IMR-90 (cell line): ENCODE measurements at regions not wholly inside any gene's neighbourhood (a gene's known extent, or its start where the extent isn't known, plus 50 kb on each side); places are given as distances from the start of the nearest gene placed in this dataset.

ENCODE experiments used
- ATAC-seq: fragments of 200-7000 bp; cut with Tn5 transposase; 2 replicates; pipeline ENCODE4 v1.9.1; 2020; ENCODE audit warnings: low read depth, mild to moderate bottlenecking, moderate library complexity
- BruUV-seq: library from RNA; stranded (reverse); fragments of 400-500 nt; replicated peaks from 2 replicates; lab custom pipeline; 2021; lab: Mats Ljungman, UMichigan
- CTCF ChIA-PET: fragments of 300-600 bp; formaldehyde crosslinking; extraction: SDS; loops from one replicate; lab custom pipeline; 2021; ENCODE audit warnings: antibody characterized with exemption; lab: Yijun Ruan, JAX
- POLR2A ChIA-PET: fragments of 300-600 bp; sonication (Branson Sonifier 250); formaldehyde crosslinking; loops from one replicate; lab custom pipeline; 2022; ENCODE audit warnings: antibody characterized with exemption; ENCODE audit not compliant: unreplicated experiment; lab: Charles Lee
- DNase-seq: peaks from one replicate; pipeline ENCODE4 v3.0.0; 2013
- H2AFZ ChIP-seq: replicated peaks from 2 replicates; pipeline ENCODE3; 2013; ENCODE audit warnings: low read length, mild to moderate bottlenecking; ENCODE audit not compliant: poor library complexity
- H2AK5ac ChIP-seq: 2 replicates; pipeline ENCODE4 v1.6.1; 2013; ENCODE audit warnings: low read depth, low read length, inconsistent platforms
- H2AK9ac ChIP-seq: replicated peaks from 2 replicates; pipeline ENCODE3; 2013; ENCODE audit warnings: mild to moderate bottlenecking, low read depth, low read length, moderate library complexity; ENCODE audit not compliant: poor library complexity
- H2BK120ac ChIP-seq: 2 replicates; pipeline ENCODE4 v1.6.1; 2013; ENCODE audit warnings: low read depth, low read length, inconsistent platforms
- H2BK15ac ChIP-seq: 3 replicates; pipeline ENCODE4 v1.6.1; 2013; ENCODE audit warnings: low read depth, low read length, inconsistent platforms
- H2BK20ac ChIP-seq: 2 replicates; pipeline ENCODE4 v1.6.1; 2013; ENCODE audit warnings: low read depth, mild to moderate bottlenecking, inconsistent platforms, low read length, moderate library complexity
- H2BK5ac ChIP-seq: 2 replicates; pipeline ENCODE4 v1.6.1; 2013; ENCODE audit warnings: mild to moderate bottlenecking, low read depth, low read length, inconsistent platforms; ENCODE audit not compliant: poor library complexity, severe bottlenecking
- H3K14ac ChIP-seq: replicated peaks from 2 replicates; pipeline ENCODE4 v1.6.1; 2013; ENCODE audit warnings: low read depth, low read length, inconsistent platforms
- H3K18ac ChIP-seq: 2 replicates; pipeline ENCODE4 v1.6.1; 2013; ENCODE audit warnings: low read depth, low read length, control low read depth
- H3K23ac ChIP-seq: 2 replicates; pipeline ENCODE4 v1.6.1; 2013; ENCODE audit warnings: low read depth, low read length, inconsistent platforms
- H3K27ac ChIP-seq: 2 replicates; pipeline ENCODE4 v1.5.1; 2013; ENCODE audit warnings: mild to moderate bottlenecking, control low read depth, low read length; ENCODE audit not compliant: insufficient read depth
- H3K27me3 ChIP-seq: 2 replicates; pipeline ENCODE4 v1.6.1; 2013; ENCODE audit warnings: low read length; ENCODE audit not compliant: control insufficient read depth, insufficient read depth
- H3K36me3 ChIP-seq: 2 replicates; pipeline ENCODE4 v1.6.1; 2013; ENCODE audit warnings: low read length, mixed read lengths; ENCODE audit not compliant: control insufficient read depth, insufficient read depth
- H3K4ac ChIP-seq: 2 replicates; pipeline ENCODE4 v1.6.1; 2013; ENCODE audit warnings: low read depth, low read length, inconsistent platforms
- H3K4me1 ChIP-seq: 2 replicates; pipeline ENCODE4 v1.6.1; 2013; ENCODE audit warnings: low read length, mixed read lengths; ENCODE audit not compliant: control insufficient read depth, insufficient read depth
- H3K4me2 ChIP-seq: 2 replicates; pipeline ENCODE4 v1.6.1; 2013; ENCODE audit warnings: low read depth, mild to moderate bottlenecking, control low read depth, low read length, moderate library complexity
- H3K4me3 ChIP-seq: 2 replicates; pipeline ENCODE4 v1.5.1; 2013; ENCODE audit warnings: low read depth, mild to moderate bottlenecking, control low read depth, low read length, moderate library complexity; ENCODE audit not compliant: insufficient read depth
- H3K56ac ChIP-seq: 2 replicates; pipeline ENCODE4 v1.6.1; 2013; ENCODE audit warnings: low read length, inconsistent platforms; ENCODE audit not compliant: insufficient read depth; ENCODE audit errors: extremely low read depth
- H3K79me1 ChIP-seq, 2 experiments: 2 replicates each; pipeline ENCODE4 v1.6.1; 2013; ENCODE audit warnings: low read length in 2 of 2, inconsistent platforms in 1 of 2, low read depth in 1 of 2
- H3K9ac ChIP-seq: 2 replicates; pipeline ENCODE4 v1.6.1; 2013; ENCODE audit warnings: low read depth, low read length, control low read depth
- H3K9me1 ChIP-seq: 2 replicates; pipeline ENCODE4 v1.6.1; 2013; ENCODE audit warnings: low read length, inconsistent platforms; ENCODE audit not compliant: insufficient read depth
- H3K9me3 ChIP-seq: 2 replicates; pipeline ENCODE4 v1.6.1; 2013; ENCODE audit warnings: low read length; ENCODE audit not compliant: control insufficient read depth, insufficient read depth
- H4K20me1 ChIP-seq: 2 replicates; pipeline ENCODE4 v1.6.1; 2013; ENCODE audit warnings: low read length, inconsistent platforms; ENCODE audit not compliant: insufficient read depth
- H4K5ac ChIP-seq: 2 replicates; pipeline ENCODE4 v1.6.1; 2013; ENCODE audit warnings: mild to moderate bottlenecking, low read depth, low read length, control low read depth
- H4K8ac ChIP-seq, 2 experiments: 2 replicates each; pipeline ENCODE4 v1.6.1; 2013; ENCODE audit warnings: low read depth in 2 of 2, low read length in 2 of 2, control low read depth in 1 of 2, inconsistent platforms in 1 of 2
- H4K91ac ChIP-seq: 2 replicates; pipeline ENCODE4 v1.6.1; 2013; ENCODE audit warnings: low read depth, low read length, inconsistent platforms; ENCODE audit not compliant: insufficient read depth
- BHLHE40 ChIP-seq: fragments of 150-350 bp; IDR thresholded peaks from 2 replicates; pipeline ENCODE4 v1.6.1; 2016; ENCODE audit warnings: mild to moderate bottlenecking, low read depth, low read length
- CEBPB ChIP-seq: IDR thresholded peaks from 2 replicates; pipeline ENCODE4 v1.6.1; 2012; ENCODE audit warnings: low read depth, low read length, improper control_type of control experiment
- CHD1 ChIP-seq: IDR thresholded peaks from 2 replicates; pipeline ENCODE4 v1.6.1; 2012; ENCODE audit warnings: low read depth, low read length, improper control_type of control experiment
- CTCF ChIP-seq: conservative IDR thresholded peaks from 2 replicates; pipeline ENCODE4 v1.5.1; 2012; ENCODE audit warnings: mild to moderate bottlenecking, low read depth, low read length, improper control_type of control experiment
- ELK1 ChIP-seq: fragments of 150-350 bp; IDR thresholded peaks from 2 replicates; pipeline ENCODE4 v1.6.1; 2016; ENCODE audit warnings: low read depth, mild to moderate bottlenecking, low read length, moderate library complexity, borderline replicate concordance
- FOS ChIP-seq: fragments of 150-350 bp; IDR thresholded peaks from 2 replicates; pipeline ENCODE4 v1.6.1; 2016; ENCODE audit warnings: low read depth, low read length
- MAFK ChIP-seq: IDR thresholded peaks from 2 replicates; pipeline ENCODE4 v1.6.1; 2012; ENCODE audit warnings: low read depth, low read length, improper control_type of control experiment
- MAZ ChIP-seq: IDR thresholded peaks from 2 replicates; pipeline ENCODE4 v1.6.1; 2012; ENCODE audit warnings: low read depth, mild to moderate bottlenecking, low read length, improper control_type of control experiment, moderate library complexity, borderline replicate concordance
- MXI1 ChIP-seq: IDR thresholded peaks from 2 replicates; pipeline ENCODE4 v1.6.1; 2012; ENCODE audit warnings: low read depth, mild to moderate bottlenecking, low read length, moderate library complexity, borderline replicate concordance
- NFE2L2 ChIP-seq: fragments of 150-350 bp; IDR thresholded peaks from 2 replicates; pipeline ENCODE4 v1.6.1; 2016; ENCODE audit warnings: low read depth, mild to moderate bottlenecking, low read length
- POLR2A ChIP-seq: IDR thresholded peaks from 2 replicates; pipeline ENCODE4 v1.6.1; 2012; ENCODE audit warnings: mild to moderate bottlenecking, low read depth, low read length
- RAD21 ChIP-seq: IDR thresholded peaks from 2 replicates; pipeline ENCODE4 v1.6.1; 2012; ENCODE audit warnings: low read length, improper control_type of control experiment
- RCOR1 ChIP-seq: IDR thresholded peaks from 2 replicates; pipeline ENCODE4 v1.6.1; 2012; ENCODE audit warnings: mild to moderate bottlenecking, low read length, improper control_type of control experiment; ENCODE audit not compliant: insufficient replicate concordance
- RFX5 ChIP-seq: IDR thresholded peaks from 2 replicates; pipeline ENCODE4 v1.8.0; 2012; ENCODE audit warnings: low read depth, mild to moderate bottlenecking, low read length, moderate library complexity
- SMC3 ChIP-seq: fragments of 150-350 bp; IDR thresholded peaks from 2 replicates; pipeline ENCODE4 v1.6.1; 2016; ENCODE audit warnings: low read depth, mild to moderate bottlenecking, antibody characterized with exemption, low read length, moderate library complexity
- USF2 ChIP-seq: fragments of 150-350 bp; IDR thresholded peaks from 2 replicates; pipeline ENCODE4 v1.6.1; 2017; ENCODE audit warnings: mild to moderate bottlenecking, antibody characterized with exemption, low read length, low read depth
- WGBS, 2 experiments: methylation state at CpG; one replicate each; pipeline versions ENCODE4 v1.1.5 to v1.1.7; 2013; ENCODE audit warnings: missing lambda C conversion rate in 2 of 2; ENCODE audit not compliant: insufficient read length in 1 of 2; ENCODE audit errors: extremely low coverage in 2 of 2; 5-methylcytosine and 5-hydroxymethylcytosine counted together
- dilution Hi-C: fragments of 300-500 bp; cut with HindIII; formaldehyde crosslinking; loops from one replicate; pipeline ENCODE4 v1.14.3; 2018; ENCODE audit warnings: low sequenced_read_pairs; ENCODE audit not compliant: unreplicated experiment
- in situ Hi-C: fragments of 300-500 bp; cut with MboI; formaldehyde crosslinking; loops from 3 replicates; pipeline ENCODE4 v1.14.3; 2019; ENCODE audit warnings: low sequenced_read_pairs, inconsistent platforms, mixed read lengths
- intact Hi-C: fragments of 100-400 bp; cut with micrococcal nuclease; formaldehyde crosslinking; loops from 2 replicates; pipeline ENCODE4 v1.10.0; 2022

GRCh38 chrX:26747877-26748276 lies 531.9 kb downstream of the MAGEB5 start:
- Histone ChIP-seq H2BK20ac (no peak overlapping the region), H2AFZ (no peak overlapping the region), H3K23ac (no peak overlapping the region), H4K91ac (no peak overlapping the region), H3K36me3 (no peaks in the 10 kb centered on the region), H3K27me3 (no peaks in the 10 kb centered on the region), H3K4ac (no peak overlapping the region), H3K9me1 (no peaks in the 10 kb centered on the region), H2AK5ac (no peak overlapping the region), H2BK5ac (no peak overlapping the region), H3K14ac (no peak overlapping the region), H3K18ac (no peak overlapping the region), H3K27ac (no peak overlapping the region), H2BK120ac (no peak overlapping the region), H2BK15ac (no peak overlapping the region), H4K20me1 (no peaks in the 10 kb centered on the region), H3K9ac (no peak overlapping the region), H4K8ac (no peak overlapping the region), H3K9me3 (peaks cover 4% of the 10 kb centered on the region; the same call in 1 of the 2 replicates), H2AK9ac (no peak overlapping the region), H3K4me1 (no peaks in the 10 kb centered on the region), H3K79me1 (no peaks in the 10 kb centered on the region), H3K56ac (no peak overlapping the region), H3K4me2 (no peak overlapping the region), H4K5ac (no peak overlapping the region), H3K4me3 (no peak overlapping the region)
- no peak for DNase-seq
- ChIA-PET POLR2A (no interaction called here), CTCF (no interaction called here)
- ATAC-seq, result no peak
- no CpG with 5 or more reads among the region's 12 CpGs for WGBS, 2 experiments
- no TSS peak for BruUV-seq
- dilution Hi-C loops (no loop called here), intact Hi-C loops (no loop called here), in situ Hi-C loops (no loop called here)
- TF ChIP-seq CHD1 (no peak), RAD21 (no peak), CEBPB (no peak), BHLHE40 (no peak), USF2 (no peak), SMC3 (no peak), MAFK (no peak), RCOR1 (no peak), RFX5 (no peak), POLR2A (no peak), MXI1 (no peak), ELK1 (no peak), CTCF (no peak), FOS (no peak), MAZ (no peak), NFE2L2 (no peak)
